Activated CD4-positive, alpha-beta T cell treated with anti-CD3 and anti-CD28 coated beads, Interleukin-2, amount 50 U/mL, for 1 hour (primary cell): ENCODE measurements at regions not wholly inside any gene's neighbourhood (a gene's known extent, or its start where the extent isn't known, plus 50 kb on each side); places are given as distances from the start of the nearest gene placed in this dataset.
A peak's percentile ranks its signal among the peaks of the same experiment; 100 is the strongest.
"Not testable (repeated sequence)": the region's sequence is repeated elsewhere in the genome, so short reads cannot be mapped to it uniquely, and the experiment has no call there.

Experiments used
- DNase-seq: peaks from one replicate; pipeline ENCODE4 v3.0.0-alpha.2; 2020

- no peak for DNase-seq
Measured at GRCh38 chrX:54615109-54615508, 85.1 kb downstream of the GNL3L start.

- no peak for DNase-seq
Measured at GRCh38 chrX:54633641-54634040, 103.6 kb downstream of the GNL3L start.

- no peak for DNase-seq
Measured at GRCh38 chrX:54639018-54639345, 109.0 kb downstream of the GNL3L start.

- DNase-seq = peak; percentile 92
Measured at GRCh38 chrX:54639346-54640102, 109.5 kb downstream of the GNL3L start.

- DNase-seq = no peak
Measured at GRCh38 chrX:54640103-54640690, 110.2 kb downstream of the GNL3L start.

- no peak for DNase-seq
Measured at GRCh38 chrX:54640736-54641135, 110.7 kb downstream of the GNL3L start.

- DNase-seq = no peak
Measured at GRCh38 chrX:54641530-54641929, 111.5 kb downstream of the GNL3L start.

GRCh38 chrX:54647607-54648006 is 117.6 kb downstream of the GNL3L start:
- DNase-seq = not testable (repeated sequence)

GRCh38 chrX:54659547-54659946 is 129.5 kb downstream of the GNL3L start:
- no peak for DNase-seq

GRCh38 chrX:54675762-54676161 is 122.3 kb downstream of the ITIH6 start:
- DNase-seq = no peak

GRCh38 chrX:54695231-54695630 is 102.8 kb downstream of the ITIH6 start:
- no peak for DNase-seq

GRCh38 chrX:54695816-54696487 is 102.1 kb downstream of the ITIH6 start:
- DNase-seq = no peak
